H1 (cell line): ENCODE measurements at regions not wholly inside any gene's neighbourhood (a gene's known extent, or its start where the extent isn't known, plus 50 kb on each side); places are given as distances from the start of the nearest gene placed in this dataset.

ENCODE experiments used
- CTCF ChIA-PET: fragments of 300-600 bp; sonication (Branson Sonifier 250); formaldehyde crosslinking; loops from one replicate; lab custom pipeline; 2021; ENCODE audit not compliant: partially characterized antibody; lab: Charles Lee
- POLR2A ChIA-PET: fragments of 300-600 bp; sonication (Branson Sonifier 250); formaldehyde crosslinking; loops from one replicate; lab custom pipeline; 2021; ENCODE audit warnings: inconsistent platforms; ENCODE audit not compliant: partially characterized antibody; lab: Charles Lee
- DNase-seq, 2 experiments: peaks; one replicate each; pipeline versions ENCODE4 v3.0.0 to v3.0.0-alpha.2; 2010 to 2022; ENCODE audit warnings: low spot score in 2 of 2, low read depth in 1 of 2, mixed read lengths in 1 of 2
- FAIRE-seq: peaks from 2 replicates; lab custom pipeline; 2011; peaks lifted over from hg19 to GRCh38; lab: Jason Lieb, UNC
- H2AFZ ChIP-seq: 2 replicates; pipeline ENCODE4 v1.8.1; 2012; ENCODE audit warnings: low read length, inconsistent platforms
- H2AK5ac ChIP-seq: 2 replicates; pipeline ENCODE4 v1.6.1; 2013; ENCODE audit warnings: low read depth, low read length
- H2BK120ac ChIP-seq: replicated peaks from 2 replicates; pipeline ENCODE3; 2013; ENCODE audit warnings: low read depth, low read length, inconsistent platforms
- H2BK12ac ChIP-seq: 2 replicates; pipeline ENCODE4 v1.6.1; 2013; ENCODE audit warnings: low read depth, low read length
- H2BK15ac ChIP-seq: 2 replicates; pipeline ENCODE4 v1.6.1; 2013; ENCODE audit warnings: low read length
- H2BK20ac ChIP-seq: 2 replicates; pipeline ENCODE4 v1.6.1; 2013; ENCODE audit warnings: low read length
- H2BK5ac ChIP-seq: 2 replicates; pipeline ENCODE4 v1.6.1; 2013; ENCODE audit warnings: low read depth, low read length
- H3K14ac ChIP-seq: 2 replicates; pipeline ENCODE4 v1.6.1; 2013; ENCODE audit warnings: inconsistent platforms; ENCODE audit not compliant: insufficient read length
- H3K18ac ChIP-seq: 2 replicates; pipeline ENCODE4 v1.6.1; 2013; ENCODE audit warnings: low read length; ENCODE audit errors: extremely low read depth
- H3K23ac ChIP-seq: 2 replicates; pipeline ENCODE4 v1.6.1; 2013; ENCODE audit warnings: inconsistent platforms; ENCODE audit not compliant: insufficient read length
- H3K23me2 ChIP-seq: 2 replicates; pipeline ENCODE4 v1.6.1; 2013; ENCODE audit warnings: low read depth, low read length
- H3K27ac ChIP-seq: 2 replicates; pipeline ENCODE4 v1.6.1; 2011; ENCODE audit warnings: low read depth, low read length, inconsistent platforms
- H3K27me3 ChIP-seq, 4 experiments: replicated peaks in 1 of 4; 1 replicate in 1 of 4; 2 replicates in 3 of 4; pipeline versions ENCODE4 v1.6.1 to v1.8.1; 2011 to 2013; ENCODE audit warnings: low read length in 3 of 4, mild to moderate bottlenecking in 3 of 4, inconsistent platforms in 2 of 4, mixed read lengths in 2 of 4, moderate library complexity in 1 of 4; ENCODE audit not compliant: control insufficient read depth in 3 of 4, insufficient read depth in 3 of 4; ENCODE audit errors: extremely low read depth in 1 of 4
- H3K36me3 ChIP-seq, 4 experiments: 2 replicates each; pipeline versions ENCODE4 v1.6.1 to v1.8.1; 2011 to 2013; ENCODE audit warnings: mild to moderate bottlenecking in 4 of 4, low read length in 3 of 4, moderate library complexity in 2 of 4, control low read depth in 1 of 4, inconsistent platforms in 1 of 4; ENCODE audit not compliant: insufficient read depth in 4 of 4, control insufficient read depth in 2 of 4
- H3K4ac ChIP-seq: replicated peaks from 2 replicates; pipeline ENCODE3; 2013; ENCODE audit warnings: low read length, low read depth, mixed read lengths, inconsistent platforms; ENCODE audit not compliant: insufficient read length
- H3K4me1 ChIP-seq, 4 experiments: replicated peaks in 1 of 4; 1 replicate in 1 of 4; 2 replicates in 3 of 4; pipeline versions ENCODE4 v1.6.1 to v1.8.1; 2011 to 2013; ENCODE audit warnings: low read length in 3 of 4, inconsistent platforms in 2 of 4, mixed read lengths in 1 of 4; ENCODE audit not compliant: insufficient read depth in 4 of 4, control insufficient read depth in 3 of 4
- H3K4me2 ChIP-seq, 2 experiments: 2 replicates each; pipeline versions ENCODE4 v1.6.1 to v1.8.1; 2011 to 2013; ENCODE audit warnings: low read depth in 2 of 2, low read length in 2 of 2, control low read depth in 1 of 2, inconsistent platforms in 1 of 2, mild to moderate bottlenecking in 1 of 2; ENCODE audit not compliant: insufficient read depth in 1 of 2
- H3K4me3 ChIP-seq, 4 experiments: fragments of 200-600, 300-600 bp in 1 of 4; sonication (generic), shearing (Covaris generic), sonication (Bioruptor Twin) in 1 of 4; 2 replicates each; pipeline versions ENCODE4 v1.5.1 to v1.8.1; 2011 to 2016; ENCODE audit warnings: low read length in 4 of 4, low read depth in 3 of 4, control low read depth in 2 of 4, inconsistent platforms in 2 of 4, mild to moderate bottlenecking in 2 of 4, mixed read lengths in 1 of 4, moderate library complexity in 1 of 4; ENCODE audit not compliant: insufficient read depth in 2 of 4; ENCODE audit errors: extremely low read depth in 1 of 4
- H3K56ac ChIP-seq: replicated peaks from 2 replicates; pipeline ENCODE3; 2013; ENCODE audit warnings: low read depth, mild to moderate bottlenecking, mixed read lengths, low read length, inconsistent platforms; ENCODE audit not compliant: insufficient read length
- H3K79me1 ChIP-seq: 2 replicates; pipeline ENCODE4 v1.6.1; 2013; ENCODE audit warnings: low read depth, low read length, control low read depth
- H3K79me2 ChIP-seq, 2 experiments: 2 replicates each; pipeline versions ENCODE4 v1.6.1 to v1.8.1; 2012 to 2013; ENCODE audit warnings: low read length in 2 of 2, mild to moderate bottlenecking in 2 of 2, inconsistent platforms in 1 of 2; ENCODE audit not compliant: insufficient read depth in 2 of 2, control insufficient read depth in 1 of 2
- H3K9ac ChIP-seq, 4 experiments: replicated peaks in 1 of 4; 1 replicate in 1 of 4; 2 replicates in 3 of 4; pipeline versions ENCODE4 v1.6.1 to v1.8.1; 2011 to 2013; ENCODE audit warnings: low read depth in 3 of 4, low read length in 3 of 4, control low read depth in 2 of 4, mild to moderate bottlenecking in 2 of 4, moderate library complexity in 2 of 4, inconsistent platforms in 1 of 4; ENCODE audit errors: extremely low read depth in 1 of 4
- H3K9me3 ChIP-seq, 2 experiments: 2 replicates each; pipeline versions ENCODE4 v1.6.1 to v1.8.1; 2012 to 2013; ENCODE audit warnings: mild to moderate bottlenecking in 2 of 2, moderate library complexity in 2 of 2, control low read depth in 1 of 2, inconsistent platforms in 1 of 2, low read depth in 1 of 2, low read length in 1 of 2, mixed read lengths in 1 of 2; ENCODE audit not compliant: insufficient read depth in 2 of 2
- H4K20me1 ChIP-seq, 2 experiments: replicated peaks in 1 of 2; 2 replicates each; pipeline versions ENCODE3 to v1.8.1; 2011 to 2013; ENCODE audit warnings: inconsistent platforms in 2 of 2, low read length in 2 of 2, mild to moderate bottlenecking in 1 of 2; ENCODE audit not compliant: insufficient read depth in 2 of 2, control insufficient read depth in 1 of 2
- H4K5ac ChIP-seq: 2 replicates; pipeline ENCODE4 v1.6.1; 2013; ENCODE audit warnings: low read length, low read depth, mixed read lengths, inconsistent platforms; ENCODE audit not compliant: insufficient read length
- H4K8ac ChIP-seq: 2 replicates; pipeline ENCODE4 v1.8.0; 2013; ENCODE audit warnings: mild to moderate bottlenecking, moderate library complexity, low read length, inconsistent platforms; ENCODE audit not compliant: insufficient read depth; ENCODE audit errors: extremely low read depth
- H4K91ac ChIP-seq: replicated peaks from 2 replicates; pipeline ENCODE3; 2013; ENCODE audit warnings: low read length, mixed read lengths, inconsistent platforms; ENCODE audit not compliant: insufficient read length
- TBP ChIP-seq: IDR thresholded peaks from 2 replicates; pipeline ENCODE4 v1.6.1; 2011; ENCODE audit warnings: low read depth, low read length, improper control_type of control experiment
- WGBS, 2 experiments: shearing (Covaris generic) in 1 of 2; methylation state at CpG; one replicate each; pipeline versions ENCODE4 v1.1.6 to v1.1.7; 2013 to 2015; ENCODE audit warnings: low lambda C conversion rate in 2 of 2, mixed read lengths in 2 of 2, inconsistent platforms in 1 of 2, low coverage in 1 of 2, missing lambda C conversion rate in 1 of 2; ENCODE audit not compliant: insufficient replicate concordance in 2 of 2, insufficient coverage in 1 of 2, insufficient read length in 1 of 2; ENCODE audit errors: extremely low coverage in 1 of 2, missing lambda C conversion rate in 1 of 2; 5-methylcytosine and 5-hydroxymethylcytosine counted together

DNA sequence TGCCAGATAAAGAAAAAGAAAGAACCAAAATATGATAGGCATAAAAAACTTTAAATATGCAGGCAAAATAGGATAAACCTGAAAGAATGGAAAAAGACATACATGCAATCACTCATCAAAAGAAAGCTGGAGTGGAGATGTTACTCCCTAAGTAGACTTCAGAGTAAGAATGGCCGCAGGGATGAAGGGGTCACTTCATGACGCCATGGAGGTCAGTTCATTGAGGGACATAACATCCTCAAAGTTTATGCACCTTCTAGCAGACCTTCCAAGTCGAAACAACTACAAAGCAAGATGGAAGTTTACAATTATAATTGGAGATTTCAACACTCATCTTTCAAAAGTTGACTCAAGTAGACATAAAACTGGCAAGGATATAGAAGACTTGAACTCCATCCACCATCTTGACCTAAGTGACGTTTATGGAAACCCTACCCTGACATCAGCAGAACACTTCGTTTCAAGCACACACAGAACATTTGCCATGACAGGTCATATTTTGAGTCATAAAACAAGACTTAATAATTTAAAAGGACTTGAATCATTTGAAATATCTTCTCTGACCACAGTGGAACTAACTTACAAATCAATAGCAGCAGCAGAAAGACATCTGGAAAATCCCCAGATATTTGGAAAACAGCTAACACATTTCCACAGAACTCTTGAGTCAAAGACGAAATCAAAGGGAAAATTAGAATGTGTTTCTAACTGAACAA, 106.0 kb upstream of the LRPAP1 start:
- no peak overlapping the region for H3K56ac ChIP-seq
- no peak overlapping the region for H2BK120ac ChIP-seq
- no peak overlapping the region for H4K8ac ChIP-seq
- no peak overlapping the region for H2BK5ac ChIP-seq
- no peak overlapping the region for H3K9ac ChIP-seq
- no peak for DNase-seq
- no peak overlapping the region for H2BK12ac ChIP-seq
- FAIRE-seq: no peak
- CTCF ChIA-PET: no interaction called here
- H3K27me3 ChIP-seq: no peaks in the 10 kb centered on the region
- H4K91ac ChIP-seq: no peak overlapping the region
- H3K4ac ChIP-seq: no peak overlapping the region
- no peak overlapping the region for H2AK5ac ChIP-seq
- H3K23me2 ChIP-seq: no peaks in the 10 kb centered on the region; the same call in 1 of the 2 replicates
- H3K4me2 ChIP-seq: no peak overlapping the region
- TF ChIP-seq TBP: no peak
- TF ChIP-seq, all 59 proteins: peak for 0
- WGBS, 2 experiments: 88% methylated on average over 6 of the region's 6 CpGs; no CpG with 5 or more reads in 1 of the 2 experiments
- H3K23ac ChIP-seq: no peak overlapping the region
- H3K18ac ChIP-seq: no peak overlapping the region
- no peak overlapping the region for H2AFZ ChIP-seq
- no peaks in the 10 kb centered on the region for H4K20me1 ChIP-seq
- peaks cover 7 to 19% of the 10 kb centered on the region in 2 experiments; a peak in 1 of 4 replicates for H3K9me3 ChIP-seq
- POLR2A ChIA-PET: no interaction called here
- no peak overlapping the region for H3K14ac ChIP-seq
- no peak overlapping the region for H4K5ac ChIP-seq
- no peaks in the 10 kb centered on the region for H3K36me3 ChIP-seq
- no peaks in the 10 kb centered on the region for H3K79me2 ChIP-seq
- H2BK15ac ChIP-seq: no peak overlapping the region
- H3K79me1 ChIP-seq: no peaks in the 10 kb centered on the region
- H3K27ac ChIP-seq: no peak overlapping the region
- H3K4me1 ChIP-seq: peaks cover 0 to 5% (median 0%) of the 10 kb centered on the region in 4 experiments; a peak in 1 of 7 replicates
- H3K4me3 ChIP-seq: no peak overlapping the region
- no peak overlapping the region for H2BK20ac ChIP-seq
